ENCODE measurements at regions not wholly inside any gene's neighbourhood (a gene's known extent, or its start where the extent isn't known, plus 50 kb on each side); places are given as distances from the start of the nearest gene placed in this dataset.

DNA sequence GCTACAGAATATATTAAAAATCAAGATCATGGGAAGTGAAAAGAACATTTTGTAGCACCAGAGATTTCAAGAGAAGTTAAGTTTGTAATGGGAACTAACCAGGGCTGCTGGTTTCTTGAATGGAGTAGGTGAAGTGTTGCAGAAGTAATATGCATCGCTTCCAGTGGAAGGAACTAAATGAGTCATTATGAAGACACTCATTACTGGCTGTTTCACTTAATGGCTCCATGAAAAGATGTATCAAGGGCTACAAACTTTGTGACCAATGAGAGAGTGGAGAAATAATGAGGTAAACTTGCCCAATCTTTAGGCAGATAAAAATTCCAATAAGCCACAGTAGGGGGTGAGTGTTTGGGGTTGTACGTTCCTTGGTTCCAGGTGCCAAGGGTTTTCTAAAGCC is 380.4 kb upstream of the POU3F3 start:
- TF ChIP-seq, protein P1, sequence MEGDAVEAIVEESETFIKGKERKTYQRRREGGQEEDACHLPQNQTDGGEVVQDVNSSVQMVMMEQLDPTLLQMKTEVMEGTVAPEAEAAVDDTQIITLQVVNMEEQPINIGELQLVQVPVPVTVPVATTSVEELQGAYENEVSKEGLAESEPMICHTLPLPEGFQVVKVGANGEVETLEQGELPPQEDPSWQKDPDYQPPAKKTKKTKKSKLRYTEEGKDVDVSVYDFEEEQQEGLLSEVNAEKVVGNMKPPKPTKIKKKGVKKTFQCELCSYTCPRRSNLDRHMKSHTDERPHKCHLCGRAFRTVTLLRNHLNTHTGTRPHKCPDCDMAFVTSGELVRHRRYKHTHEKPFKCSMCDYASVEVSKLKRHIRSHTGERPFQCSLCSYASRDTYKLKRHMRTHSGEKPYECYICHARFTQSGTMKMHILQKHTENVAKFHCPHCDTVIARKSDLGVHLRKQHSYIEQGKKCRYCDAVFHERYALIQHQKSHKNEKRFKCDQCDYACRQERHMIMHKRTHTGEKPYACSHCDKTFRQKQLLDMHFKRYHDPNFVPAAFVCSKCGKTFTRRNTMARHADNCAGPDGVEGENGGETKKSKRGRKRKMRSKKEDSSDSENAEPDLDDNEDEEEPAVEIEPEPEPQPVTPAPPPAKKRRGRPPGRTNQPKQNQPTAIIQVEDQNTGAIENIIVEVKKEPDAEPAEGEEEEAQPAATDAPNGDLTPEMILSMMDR (IDR thresholded peaks at IDR 0.05) = no peak
- TF ChIP-seq POLR2A (IDR thresholded peaks at IDR 0.05) = no peak
